ENCODE measurements at regions not wholly inside any gene's neighbourhood (a gene's known extent, or its start where the extent isn't known, plus 50 kb on each side); places are given as distances from the start of the nearest gene placed in this dataset.

GRCh38 chr12:93288626-93289025 is 89.1 kb upstream of the NUDT4 start:
- Histone ChIP-seq H2AFZ (ENCODE audit: low read depth, low read length, severe bottlenecking) (no peak overlapping the region), H3F3A (ENCODE audit: insufficient read depth) (no peaks in the 10 kb centered on the region), H3K27ac (ENCODE audit: low read depth, low read length) (no peak overlapping the region), H4K20me1 (ENCODE audit: low read depth, low read length) (no peaks in the 10 kb centered on the region), H3K9me2 (replicated peaks; ENCODE audit: insufficient read depth, low read length) (no peaks in the 10 kb centered on the region), H3K4me2 (ENCODE audit: low read depth, low read length, poor library complexity, severe bottlenecking) (no peak overlapping the region), H3K9me3 (ENCODE audit: insufficient read depth, low read length) (no peaks in the 10 kb centered on the region), H3K4me3 (ENCODE audit: insufficient read depth, low read length, poor library complexity, severe bottlenecking) (no peak overlapping the region), H3K79me2 (ENCODE audit: insufficient read depth, low read length) (no peaks in the 10 kb centered on the region), H3K9ac (ENCODE audit: low read length) (no peak overlapping the region), H3K27me3 (ENCODE audit: low read length) (0 out of 2 replicates have a peak, but pooled peaks cover 3% of the 10 kb centered on the region), H3K36me3 (ENCODE audit: low read length) (no peaks in the 10 kb centered on the region)
- TF ChIP-seq, protein P1, sequence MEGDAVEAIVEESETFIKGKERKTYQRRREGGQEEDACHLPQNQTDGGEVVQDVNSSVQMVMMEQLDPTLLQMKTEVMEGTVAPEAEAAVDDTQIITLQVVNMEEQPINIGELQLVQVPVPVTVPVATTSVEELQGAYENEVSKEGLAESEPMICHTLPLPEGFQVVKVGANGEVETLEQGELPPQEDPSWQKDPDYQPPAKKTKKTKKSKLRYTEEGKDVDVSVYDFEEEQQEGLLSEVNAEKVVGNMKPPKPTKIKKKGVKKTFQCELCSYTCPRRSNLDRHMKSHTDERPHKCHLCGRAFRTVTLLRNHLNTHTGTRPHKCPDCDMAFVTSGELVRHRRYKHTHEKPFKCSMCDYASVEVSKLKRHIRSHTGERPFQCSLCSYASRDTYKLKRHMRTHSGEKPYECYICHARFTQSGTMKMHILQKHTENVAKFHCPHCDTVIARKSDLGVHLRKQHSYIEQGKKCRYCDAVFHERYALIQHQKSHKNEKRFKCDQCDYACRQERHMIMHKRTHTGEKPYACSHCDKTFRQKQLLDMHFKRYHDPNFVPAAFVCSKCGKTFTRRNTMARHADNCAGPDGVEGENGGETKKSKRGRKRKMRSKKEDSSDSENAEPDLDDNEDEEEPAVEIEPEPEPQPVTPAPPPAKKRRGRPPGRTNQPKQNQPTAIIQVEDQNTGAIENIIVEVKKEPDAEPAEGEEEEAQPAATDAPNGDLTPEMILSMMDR (IDR thresholded peaks at IDR 0.05; ENCODE audit: insufficient read depth, low read length, poor library complexity, severe bottlenecking), result no peak
- no peak for TF ChIP-seq EZH2phosphoT487 (conservative IDR thresholded peaks at IDR 0.05; ENCODE audit: low read length)

GRCh38 chr12:93290391-93290790 is 87.3 kb upstream of the NUDT4 start:
- no peaks in the 10 kb centered on the region for H4K20me1 ChIP-seq (ENCODE audit: low read depth, low read length)
- H3K4me2 ChIP-seq (ENCODE audit: low read depth, low read length, poor library complexity, severe bottlenecking), result no peak overlapping the region
- no peak overlapping the region for H3K27ac ChIP-seq (ENCODE audit: low read depth, low read length)
- no peak overlapping the region for H2AFZ ChIP-seq (ENCODE audit: low read depth, low read length, severe bottlenecking)
- no peaks in the 10 kb centered on the region for H3F3A ChIP-seq (ENCODE audit: insufficient read depth)
- H3K9ac ChIP-seq (ENCODE audit: low read length), result no peak overlapping the region
- H3K27me3 ChIP-seq (ENCODE audit: low read length), result 0 out of 2 replicates have a peak, but pooled peaks cover 3% of the 10 kb centered on the region
- H3K9me3 ChIP-seq (ENCODE audit: insufficient read depth, low read length), result no peaks in the 10 kb centered on the region
- no peaks in the 10 kb centered on the region for H3K36me3 ChIP-seq (ENCODE audit: low read length)
- TF ChIP-seq, protein P1 (IDR thresholded peaks at IDR 0.05; ENCODE audit: insufficient read depth, low read length, poor library complexity, severe bottlenecking), result no peak
- no peak for TF ChIP-seq EZH2phosphoT487 (conservative IDR thresholded peaks at IDR 0.05; ENCODE audit: low read length)
- H3K79me2 ChIP-seq (ENCODE audit: insufficient read depth, low read length), result no peaks in the 10 kb centered on the region
- no peaks in the 10 kb centered on the region for H3K9me2 ChIP-seq (replicated peaks; ENCODE audit: insufficient read depth, low read length)
- H3K4me3 ChIP-seq (ENCODE audit: insufficient read depth, low read length, poor library complexity, severe bottlenecking), result no peak overlapping the region

- TF ChIP-seq EZH2phosphoT487 (conservative IDR thresholded peaks at IDR 0.05; ENCODE audit: low read length), result no peak
- TF ChIP-seq, protein P1 (IDR thresholded peaks at IDR 0.05; ENCODE audit: insufficient read depth, low read length, poor library complexity, severe bottlenecking), result no peak
- H3K4me3 ChIP-seq (ENCODE audit: insufficient read depth, low read length, poor library complexity, severe bottlenecking), result no peak overlapping the region
- H3K9me3 ChIP-seq (ENCODE audit: insufficient read depth, low read length), result no peaks in the 10 kb centered on the region
- H4K20me1 ChIP-seq (ENCODE audit: low read depth, low read length), result no peaks in the 10 kb centered on the region
- H2AFZ ChIP-seq (ENCODE audit: low read depth, low read length, severe bottlenecking), result no peak overlapping the region
- no peaks in the 10 kb centered on the region for H3K36me3 ChIP-seq (ENCODE audit: low read length)
- no peak overlapping the region for H3K27ac ChIP-seq (ENCODE audit: low read depth, low read length)
- no peaks in the 10 kb centered on the region for H3F3A ChIP-seq (ENCODE audit: insufficient read depth)
- no peaks in the 10 kb centered on the region for H3K79me2 ChIP-seq (ENCODE audit: insufficient read depth, low read length)
- H3K27me3 ChIP-seq (ENCODE audit: low read length), result 0 out of 2 replicates have a peak, but pooled peaks cover 3% of the 10 kb centered on the region
- H3K4me2 ChIP-seq (ENCODE audit: low read depth, low read length, poor library complexity, severe bottlenecking), result no peak overlapping the region
- no peak overlapping the region for H3K9ac ChIP-seq (ENCODE audit: low read length)
- H3K9me2 ChIP-seq (replicated peaks; ENCODE audit: insufficient read depth, low read length), result no peaks in the 10 kb centered on the region
Measured at GRCh38 chr12:93292213-93292612, 85.5 kb upstream of the NUDT4 start.

All from SU-DHL-6 (cell line).